Panc1 (cell line): ENCODE measurements at regions not wholly inside any gene's neighbourhood (a gene's known extent, or its start where the extent isn't known, plus 50 kb on each side); places are given as distances from the start of the nearest gene placed in this dataset.

Experiments
- ATAC-seq: fragments of 200-7000 bp; cut with Tn5 transposase; 2 replicates; pipeline ENCODE4 v1.9.1; 2020; ENCODE audit warnings: mild to moderate bottlenecking, moderate library complexity
- BruUV-seq: library from RNA; stranded (reverse); fragments of 400-500 nt; replicated peaks from 2 replicates; lab custom pipeline; 2021; lab: Mats Ljungman, UMichigan
- CTCF ChIA-PET: fragments of 300-600 bp; sonication (Branson Sonifier 250); formaldehyde crosslinking; loops from one replicate; lab custom pipeline; 2022; ENCODE audit warnings: antibody characterized with exemption; lab: Charles Lee
- POLR2A ChIA-PET: fragments of 300-600 bp; sonication (Branson Sonifier 250); formaldehyde crosslinking; loops from one replicate; lab custom pipeline; 2022; ENCODE audit warnings: antibody characterized with exemption; lab: Charles Lee
- DNase-seq: peaks from one replicate; pipeline ENCODE4 v3.0.0-alpha.2; 2010; ENCODE audit warnings: low read depth, low spot score
- H3K27ac ChIP-seq: 2 replicates; pipeline ENCODE4 v1.5.1; 2011; ENCODE audit warnings: mild to moderate bottlenecking, low read length, inconsistent platforms
- H3K27me3 ChIP-seq: fragments of 200-500 bp; sonication (Bioruptor generic); 2 replicates; pipeline ENCODE4 v1.6.0; 2014; ENCODE audit warnings: low read length, inconsistent platforms; ENCODE audit not compliant: control insufficient read depth, insufficient read depth
- H3K36me3 ChIP-seq: fragments of 200-500 bp; sonication (Bioruptor generic); 2 replicates; pipeline ENCODE4 v1.5.1; 2014; ENCODE audit warnings: inconsistent platforms, mild to moderate bottlenecking, low read length, moderate library complexity; ENCODE audit not compliant: control insufficient read depth, insufficient read depth
- H3K4me1 ChIP-seq: 2 replicates; pipeline ENCODE4 v1.5.1; 2011; ENCODE audit warnings: inconsistent platforms, mild to moderate bottlenecking, low read length, moderate library complexity; ENCODE audit not compliant: control insufficient read depth, insufficient read depth
- H3K4me3 ChIP-seq, 2 experiments: 2 replicates each; pipeline ENCODE4 v1.5.1; 2011 to 2012; ENCODE audit warnings: low read depth in 2 of 2, low read length in 2 of 2, mild to moderate bottlenecking in 2 of 2, inconsistent platforms in 1 of 2, moderate library complexity in 1 of 2
- H3K9me3 ChIP-seq: fragments of 200-500 bp; sonication (Bioruptor generic); 2 replicates; pipeline ENCODE4 v1.5.1; 2014; ENCODE audit warnings: low read depth, mild to moderate bottlenecking, inconsistent platforms, low read length, moderate library complexity; ENCODE audit not compliant: control insufficient read depth, insufficient read depth
- CTCF ChIP-seq: fragments of 450-650 bp; IDR thresholded peaks from 2 replicates; pipeline ENCODE4 v1.5.1; 2017; ENCODE audit warnings: mild to moderate bottlenecking
- POLR2AphosphoS5 ChIP-seq: IDR thresholded peaks from 2 replicates; pipeline ENCODE4 v1.6.1; 2012; ENCODE audit warnings: mild to moderate bottlenecking, low read depth, low read length, moderate library complexity
- REST ChIP-seq, 2 experiments: IDR thresholded peaks; 2 replicates each; pipeline ENCODE4 v1.6.1; 2011 to 2012; ENCODE audit warnings: low read depth in 2 of 2, control low read depth in 1 of 2, low read length in 1 of 2, mild to moderate bottlenecking in 1 of 2, moderate library complexity in 1 of 2; ENCODE audit not compliant: insufficient read depth in 1 of 2
- SIN3A ChIP-seq: IDR thresholded peaks from 2 replicates; pipeline ENCODE4 v1.6.1; 2012; ENCODE audit warnings: low read depth, mild to moderate bottlenecking, low read length, moderate library complexity, borderline replicate concordance; ENCODE audit not compliant: insufficient read depth
- TCF7L2 ChIP-seq: IDR thresholded peaks from 2 replicates; pipeline ENCODE4 v1.6.1; 2011; ENCODE audit warnings: mild to moderate bottlenecking, low read depth, low read length, inconsistent platforms
- in situ Hi-C: cut with HindIII; loops from 2 replicates; pipeline ENCODE4 v1.10.0; 2016; ENCODE audit warnings: low sequenced_read_pairs, low pct_unique_long_range_greater_than_20kb
- intact Hi-C: fragments of 100-400 bp; cut with micrococcal nuclease; formaldehyde crosslinking; loops from one replicate; pipeline ENCODE4 v1.10.0; 2022; ENCODE audit not compliant: unreplicated experiment

GRCh38 chr20:22525821-22526220 is 58.6 kb downstream of the FOXA2 start:
- ChIA-PET POLR2A (no interaction called here), CTCF (no interaction called here)
- in situ Hi-C loops, result no loop called here
- Histone ChIP-seq H3K4me1 (no peaks in the 10 kb centered on the region), H3K27ac (no peak overlapping the region), H3K4me3 (no peak overlapping the region), H3K27me3 (no peaks in the 10 kb centered on the region), H3K36me3 (no peaks in the 10 kb centered on the region), H3K9me3 (no peaks in the 10 kb centered on the region)
- TF ChIP-seq TCF7L2, result no peak
- TF ChIP-seq POLR2AphosphoS5, result no peak
- no peak for TF ChIP-seq SIN3A
- TF ChIP-seq REST (IDR thresholded peaks at IDR 0.05; ENCODE audit: insufficient read depth in 1 of 2, low read depth in 2 of 2, low read length in 1 of 2), result no peak
- no peak for TF ChIP-seq CTCF
- ATAC-seq, result no peak
- intact Hi-C loops, result no loop called here
- BruUV-seq, result no TSS peak
- no peak for DNase-seq

DNA sequence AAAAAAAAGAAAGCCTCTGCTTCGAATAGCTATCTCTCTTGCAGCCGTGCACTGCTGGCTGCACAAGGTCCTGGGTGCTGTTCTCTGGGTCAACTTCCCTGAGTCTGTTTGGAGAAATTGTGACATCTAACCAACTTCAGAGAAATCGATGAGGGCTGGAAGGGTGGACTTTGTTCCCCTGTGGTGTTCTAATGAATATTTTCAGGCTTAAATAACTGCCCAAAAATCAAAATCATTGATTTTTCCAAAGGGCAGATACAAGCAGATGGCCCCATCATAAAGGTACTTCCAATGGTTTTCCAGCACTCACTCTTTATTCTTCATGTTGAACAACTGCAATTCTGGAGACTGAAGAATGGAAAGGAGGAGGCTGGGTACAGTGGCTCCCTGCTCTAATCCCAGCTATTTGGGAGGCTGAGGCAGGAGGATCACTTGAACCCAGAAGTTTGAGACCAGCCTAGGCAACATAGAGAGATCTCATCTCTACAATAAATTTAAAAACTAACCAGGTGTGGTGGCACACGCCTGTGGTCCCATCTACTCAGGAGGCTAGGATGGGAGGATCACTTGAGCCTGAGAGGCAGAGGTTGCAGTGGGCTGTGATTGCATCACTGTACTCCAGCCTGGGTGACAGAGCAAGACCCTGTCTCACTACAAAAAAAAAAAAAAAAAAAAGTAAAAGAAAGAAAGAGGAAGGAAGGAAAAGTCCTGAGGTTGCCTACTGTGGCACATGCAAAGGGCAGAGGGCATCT is 59.1 kb downstream of the FOXA2 start:
- no peaks in the 10 kb centered on the region for H3K9me3 ChIP-seq
- POLR2A ChIA-PET, result no interaction called here
- intact Hi-C loops, result no loop called here
- H3K27me3 ChIP-seq, result no peaks in the 10 kb centered on the region
- no peaks in the 10 kb centered on the region for H3K4me1 ChIP-seq
- CTCF ChIA-PET, result interaction anchor here (0.6 kb wide), 1 partner anchor 196 kb away, joined by 8 read pairs; no protein-coding TSS in a partner anchor
- BruUV-seq, result no TSS peak
- in situ Hi-C loops, result no loop called here
- H3K36me3 ChIP-seq, result no peaks in the 10 kb centered on the region
- no peak overlapping the region for H3K27ac ChIP-seq
- ATAC-seq (no peak), DNase-seq (no peak)
- H3K4me3 ChIP-seq, result no peak overlapping the region
- TF ChIP-seq POLR2AphosphoS5, result no peak
- no peak for TF ChIP-seq REST (IDR thresholded peaks at IDR 0.05; ENCODE audit: insufficient read depth in 1 of 2, low read depth in 2 of 2, low read length in 1 of 2)
- TF ChIP-seq TCF7L2, result no peak
- no peak for TF ChIP-seq SIN3A
- TF ChIP-seq CTCF, result no peak
